ENCODE measurements at regions not wholly inside any gene's neighbourhood (a gene's known extent, or its start where the extent isn't known, plus 50 kb on each side); places are given as distances from the start of the nearest gene placed in this dataset.

DNA sequence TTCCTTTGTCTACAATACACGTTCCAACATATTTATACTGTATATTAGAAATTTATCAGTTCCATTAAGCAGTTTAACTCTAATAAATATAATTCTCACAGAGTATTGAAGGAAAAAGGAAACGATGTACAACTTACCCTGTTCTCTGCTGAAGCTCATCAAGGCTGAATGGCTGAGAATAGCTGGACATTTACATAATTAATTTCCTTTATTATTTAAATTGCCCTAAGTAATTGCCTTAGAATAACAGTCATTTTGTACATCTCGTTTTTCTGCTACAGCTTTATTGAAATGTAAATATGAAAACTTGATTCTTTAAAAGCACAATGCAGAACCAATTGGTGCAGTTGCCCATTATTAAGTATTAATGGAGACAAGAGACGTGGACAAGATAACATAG is 648.3 kb upstream of the ATXN8OS start:
- TF ChIP-seq, protein P1, sequence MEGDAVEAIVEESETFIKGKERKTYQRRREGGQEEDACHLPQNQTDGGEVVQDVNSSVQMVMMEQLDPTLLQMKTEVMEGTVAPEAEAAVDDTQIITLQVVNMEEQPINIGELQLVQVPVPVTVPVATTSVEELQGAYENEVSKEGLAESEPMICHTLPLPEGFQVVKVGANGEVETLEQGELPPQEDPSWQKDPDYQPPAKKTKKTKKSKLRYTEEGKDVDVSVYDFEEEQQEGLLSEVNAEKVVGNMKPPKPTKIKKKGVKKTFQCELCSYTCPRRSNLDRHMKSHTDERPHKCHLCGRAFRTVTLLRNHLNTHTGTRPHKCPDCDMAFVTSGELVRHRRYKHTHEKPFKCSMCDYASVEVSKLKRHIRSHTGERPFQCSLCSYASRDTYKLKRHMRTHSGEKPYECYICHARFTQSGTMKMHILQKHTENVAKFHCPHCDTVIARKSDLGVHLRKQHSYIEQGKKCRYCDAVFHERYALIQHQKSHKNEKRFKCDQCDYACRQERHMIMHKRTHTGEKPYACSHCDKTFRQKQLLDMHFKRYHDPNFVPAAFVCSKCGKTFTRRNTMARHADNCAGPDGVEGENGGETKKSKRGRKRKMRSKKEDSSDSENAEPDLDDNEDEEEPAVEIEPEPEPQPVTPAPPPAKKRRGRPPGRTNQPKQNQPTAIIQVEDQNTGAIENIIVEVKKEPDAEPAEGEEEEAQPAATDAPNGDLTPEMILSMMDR (IDR thresholded peaks at IDR 0.05), result no peak
- no peak for TF ChIP-seq EZH2 (IDR thresholded peaks at IDR 0.05)
- TF ChIP-seq EZH2phosphoT487 (IDR thresholded peaks at IDR 0.05), result no peak

All from neural progenitor cell (in vitro differentiated cells).